ENCODE measurements at regions not wholly inside any gene's neighbourhood (a gene's known extent, or its start where the extent isn't known, plus 50 kb on each side); places are given as distances from the start of the nearest gene placed in this dataset.

- Histone ChIP-seq H3K4me3 (ENCODE audit: insufficient read depth, low read depth, low read length) (no peak overlapping the region), H3K27me3 (ENCODE audit: control insufficient read depth, insufficient read depth, low read length) (no peaks in the 10 kb centered on the region), H3K36me3 (replicated peaks; ENCODE audit: control insufficient read depth, insufficient read depth, low read length) (no peaks in the 10 kb centered on the region)
- no peak for DNase-seq
Observed at GRCh38 chr9:108643731-108644510, 211.9 kb downstream of the ACTL7B start.

DNA sequence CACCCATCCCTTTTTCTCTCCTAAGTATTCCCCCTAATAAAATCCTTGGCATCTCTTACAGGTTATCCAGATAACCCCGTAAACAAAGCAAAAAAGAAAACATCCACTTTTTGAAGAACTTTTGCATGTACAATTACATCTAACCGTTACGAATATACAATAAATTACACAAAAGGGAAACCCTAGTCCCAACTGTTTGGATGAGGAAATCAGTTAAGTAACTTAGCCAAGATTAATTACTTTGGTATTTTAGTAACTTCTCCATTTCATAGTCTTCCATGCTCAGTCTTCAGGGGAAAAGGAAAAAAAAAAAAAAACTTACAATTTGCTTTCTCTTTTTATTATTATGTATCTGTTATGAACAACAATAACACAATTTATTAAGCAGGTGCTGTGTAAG, 212.9 kb downstream of the ACTL7B start:
- no peaks in the 10 kb centered on the region for H3K36me3 ChIP-seq (replicated peaks; ENCODE audit: control insufficient read depth, insufficient read depth, low read length)

DNA sequence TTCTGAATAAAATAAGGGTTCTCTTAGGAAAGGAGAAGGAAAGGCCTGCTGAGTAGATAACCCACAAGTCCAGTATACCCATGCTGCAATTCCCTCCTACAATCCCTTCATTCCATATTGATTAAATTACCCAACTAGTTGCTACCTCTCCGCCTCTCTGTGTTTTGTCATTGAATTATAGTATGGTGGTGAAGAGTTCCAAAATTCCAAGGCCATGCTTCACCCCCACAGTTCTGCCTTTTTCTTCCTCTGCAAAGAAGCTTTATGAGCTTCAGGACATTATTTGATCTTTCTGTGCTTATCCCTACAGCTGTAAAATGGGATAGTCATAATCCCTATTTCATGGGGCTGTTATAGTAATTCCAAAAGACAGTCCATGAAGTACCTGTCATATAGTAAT, 215.6 kb downstream of the ACTL7B start:
- DNase-seq: no peak
- Histone ChIP-seq H3K4me3 (ENCODE audit: insufficient read depth, low read depth, low read length) (no peak overlapping the region), H3K36me3 (replicated peaks; ENCODE audit: control insufficient read depth, insufficient read depth, low read length) (no peaks in the 10 kb centered on the region), H3K27me3 (ENCODE audit: control insufficient read depth, insufficient read depth, low read length) (no peaks in the 10 kb centered on the region)

More for the DNA sequence above, 212.9 kb downstream of the ACTL7B start:
- no peak for DNase-seq
- H3K4me3 ChIP-seq (ENCODE audit: insufficient read depth, low read depth, low read length): no peak overlapping the region
- H3K27me3 ChIP-seq (ENCODE audit: control insufficient read depth, insufficient read depth, low read length): no peaks in the 10 kb centered on the region

GRCh38 chr9:108639696-108640095, 216.1 kb downstream of the ACTL7B start:
- Histone ChIP-seq H3K27me3 (ENCODE audit: control insufficient read depth, insufficient read depth, low read length) (no peaks in the 10 kb centered on the region), H3K4me3 (ENCODE audit: insufficient read depth, low read depth, low read length) (no peak overlapping the region), H3K36me3 (replicated peaks; ENCODE audit: control insufficient read depth, insufficient read depth, low read length) (no peaks in the 10 kb centered on the region)
- no peak for DNase-seq

- H3K27me3 ChIP-seq (ENCODE audit: control insufficient read depth, insufficient read depth, low read length): no peaks in the 10 kb centered on the region
- H3K4me3 ChIP-seq (ENCODE audit: insufficient read depth, low read depth, low read length): no peak overlapping the region
- DNase-seq: no peak
- no peaks in the 10 kb centered on the region for H3K36me3 ChIP-seq (replicated peaks; ENCODE audit: control insufficient read depth, insufficient read depth, low read length)
Observed at GRCh38 chr9:108639091-108639490, 216.7 kb downstream of the ACTL7B start.

DNA sequence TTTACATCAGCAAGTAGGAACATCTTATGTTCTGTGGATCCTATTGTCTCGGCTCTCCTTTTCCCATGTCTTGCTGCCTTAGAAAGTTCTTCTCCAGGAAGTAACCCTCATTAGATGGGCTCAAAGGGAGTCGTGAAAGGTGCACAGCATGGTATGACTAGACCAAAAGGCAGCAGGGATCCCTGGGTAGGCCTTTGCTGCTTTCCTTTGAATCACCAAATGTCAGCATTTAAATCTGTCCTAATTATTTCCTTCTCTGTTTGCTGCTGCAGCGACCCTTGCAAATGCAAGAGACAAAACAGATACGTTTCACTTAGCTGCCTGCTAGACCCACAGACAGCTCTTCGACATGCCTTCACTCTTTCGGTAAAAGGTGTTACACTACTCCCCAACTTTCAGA, 218.4 kb downstream of the ACTL7B start:
- Histone ChIP-seq H3K27me3 (ENCODE audit: control insufficient read depth, insufficient read depth, low read length) (no peaks in the 10 kb centered on the region), H3K36me3 (replicated peaks; ENCODE audit: control insufficient read depth, insufficient read depth, low read length) (no peaks in the 10 kb centered on the region), H3K4me3 (ENCODE audit: insufficient read depth, low read depth, low read length) (no peak overlapping the region)
- DNase-seq: no peak

GRCh38 chr9:108636013-108636412, 219.8 kb downstream of the ACTL7B start:
- Histone ChIP-seq H3K27me3 (ENCODE audit: control insufficient read depth, insufficient read depth, low read length) (no peaks in the 10 kb centered on the region), H3K36me3 (replicated peaks; ENCODE audit: control insufficient read depth, insufficient read depth, low read length) (no peaks in the 10 kb centered on the region), H3K4me3 (ENCODE audit: insufficient read depth, low read depth, low read length) (no peak overlapping the region)
- peak; percentile 47 for DNase-seq

GRCh38 chr9:108634672-108635462, 220.9 kb downstream of the ACTL7B start:
- no peak for DNase-seq
- no peaks in the 10 kb centered on the region for H3K36me3 ChIP-seq (replicated peaks; ENCODE audit: control insufficient read depth, insufficient read depth, low read length)
- no peak overlapping the region for H3K4me3 ChIP-seq (ENCODE audit: insufficient read depth, low read depth, low read length)
- no peaks in the 10 kb centered on the region for H3K27me3 ChIP-seq (ENCODE audit: control insufficient read depth, insufficient read depth, low read length)

DNA sequence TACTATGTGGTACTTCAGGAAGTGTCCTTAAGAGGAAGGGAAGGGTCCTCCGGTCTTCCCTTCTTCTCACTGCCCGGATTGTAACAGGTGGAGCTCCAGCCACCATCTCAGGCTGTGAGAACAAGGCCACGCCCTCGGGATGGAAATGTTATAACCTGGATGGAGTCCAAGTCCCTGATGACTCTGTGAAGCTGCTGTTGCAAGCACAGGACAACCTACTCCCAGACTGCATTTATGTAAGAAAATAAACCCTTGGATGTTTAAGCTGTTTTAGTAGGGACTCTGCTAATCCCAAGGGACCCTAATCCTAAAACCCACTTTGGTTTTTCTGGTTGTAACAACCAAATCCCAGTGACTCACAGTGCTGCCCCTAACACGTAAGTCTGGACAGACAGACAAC, 221.6 kb downstream of the ACTL7B start:
- Histone ChIP-seq H3K36me3 (replicated peaks; ENCODE audit: control insufficient read depth, insufficient read depth, low read length) (no peaks in the 10 kb centered on the region), H3K4me3 (ENCODE audit: insufficient read depth, low read depth, low read length) (no peak overlapping the region), H3K27me3 (ENCODE audit: control insufficient read depth, insufficient read depth, low read length) (no peaks in the 10 kb centered on the region)
- no peak for DNase-seq

DNA sequence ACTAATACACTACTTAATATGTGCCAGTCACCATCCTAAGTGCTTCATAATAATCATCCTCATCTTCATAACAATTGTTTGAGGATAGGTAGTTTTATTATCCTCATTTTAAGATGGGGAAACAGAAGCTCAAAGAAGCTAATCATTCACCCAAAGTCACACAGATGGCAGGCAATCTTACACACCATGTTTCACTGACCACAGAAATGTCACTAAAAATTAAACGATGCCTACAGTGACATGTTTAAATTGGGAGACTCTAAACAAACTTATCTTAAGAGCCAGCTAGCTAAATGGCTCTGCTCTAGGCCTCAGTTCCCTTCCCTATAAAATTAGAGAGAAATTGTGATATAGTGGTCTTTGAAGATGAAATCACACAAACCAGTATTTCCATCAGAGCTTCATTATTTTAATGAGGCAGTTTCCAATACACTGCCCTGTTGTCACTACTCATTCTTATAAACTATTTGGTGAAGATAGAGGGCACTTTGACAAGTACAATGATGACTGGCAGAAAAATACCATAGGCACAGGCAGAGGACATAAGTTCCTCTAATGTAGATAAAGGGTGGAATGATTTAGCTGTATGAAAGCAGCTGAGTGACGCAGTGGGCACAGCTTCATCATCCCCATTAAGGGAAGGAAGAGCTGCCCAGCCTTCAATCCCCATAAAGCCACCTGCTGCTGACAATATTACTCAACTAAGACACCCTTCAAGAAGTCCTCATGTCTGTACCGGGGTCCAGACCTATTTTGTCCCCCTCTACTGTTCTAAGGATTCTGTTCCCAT, 224.1 kb downstream of the ACTL7B start:
- no peaks in the 10 kb centered on the region for H3K36me3 ChIP-seq (replicated peaks; ENCODE audit: control insufficient read depth, insufficient read depth, low read length)
- H3K4me3 ChIP-seq (ENCODE audit: insufficient read depth, low read depth, low read length): no peak overlapping the region
- no peak for DNase-seq
- H3K27me3 ChIP-seq (ENCODE audit: control insufficient read depth, insufficient read depth, low read length): no peaks in the 10 kb centered on the region

DNA sequence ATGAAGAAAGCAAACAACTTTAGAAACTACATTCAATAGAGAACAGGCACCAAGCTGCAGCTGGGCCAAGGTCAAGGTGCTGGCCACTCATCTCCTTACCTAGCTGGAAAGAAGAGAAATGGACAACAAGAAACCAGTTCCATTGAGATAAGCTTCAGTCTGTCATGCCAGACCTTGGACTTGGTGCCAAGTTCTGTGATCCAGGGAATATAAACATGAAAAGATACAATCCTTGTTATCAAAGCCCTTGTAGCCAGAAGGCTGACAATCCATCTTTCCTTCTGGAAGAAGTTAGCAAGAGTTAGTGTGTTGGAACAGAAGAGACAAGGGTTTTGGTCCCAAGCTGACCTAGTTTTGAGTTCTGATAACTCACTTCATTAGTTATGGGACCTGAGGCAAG, 227.5 kb downstream of the ACTL7B start:
- no peaks in the 10 kb centered on the region for H3K36me3 ChIP-seq (replicated peaks; ENCODE audit: control insufficient read depth, insufficient read depth, low read length)
- no peak for DNase-seq
- H3K4me3 ChIP-seq (ENCODE audit: insufficient read depth, low read depth, low read length): no peak overlapping the region
- H3K27me3 ChIP-seq (ENCODE audit: control insufficient read depth, insufficient read depth, low read length): no peaks in the 10 kb centered on the region

GRCh38 chr9:108626743-108627142, 229.0 kb downstream of the ACTL7B start:
- Histone ChIP-seq H3K4me3 (ENCODE audit: insufficient read depth, low read depth, low read length) (no peak overlapping the region), H3K27me3 (ENCODE audit: control insufficient read depth, insufficient read depth, low read length) (no peaks in the 10 kb centered on the region), H3K36me3 (replicated peaks; ENCODE audit: control insufficient read depth, insufficient read depth, low read length) (no peaks in the 10 kb centered on the region)
- no peak for DNase-seq

- no peak for DNase-seq
Observed at GRCh38 chr9:108621991-108622855, 233.6 kb downstream of the ACTL7B start.

DNA sequence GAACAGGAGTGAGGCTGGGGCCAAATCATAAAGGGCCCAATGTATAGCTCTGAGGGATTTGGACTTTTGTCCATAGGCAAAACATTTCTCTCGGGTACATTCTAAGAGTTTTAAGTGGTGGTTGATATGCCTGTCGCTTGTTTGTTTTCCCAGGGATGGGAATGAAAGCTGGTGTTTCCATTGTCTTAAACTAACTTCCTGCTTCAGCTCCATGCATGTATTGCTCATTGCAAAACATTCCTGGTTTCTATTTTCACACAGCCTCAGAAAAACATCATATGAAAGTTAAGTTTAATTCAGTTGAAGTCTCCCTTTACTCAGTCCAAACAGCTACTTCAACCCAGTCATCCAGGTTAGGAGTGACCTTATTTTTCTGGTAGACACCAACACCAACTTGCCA, 235.0 kb downstream of the ACTL7B start:
- no peak overlapping the region for H3K4me3 ChIP-seq (ENCODE audit: insufficient read depth, low read depth, low read length)
- H3K36me3 ChIP-seq (replicated peaks; ENCODE audit: control insufficient read depth, insufficient read depth, low read length): no peaks in the 10 kb centered on the region
- no peaks in the 10 kb centered on the region for H3K27me3 ChIP-seq (ENCODE audit: control insufficient read depth, insufficient read depth, low read length)
- no peak for DNase-seq

More at GRCh38 chr9:108621991-108622855, 233.6 kb downstream of the ACTL7B start:
- Histone ChIP-seq H3K4me3 (ENCODE audit: insufficient read depth, low read depth, low read length) (no peak overlapping the region), H3K36me3 (replicated peaks; ENCODE audit: control insufficient read depth, insufficient read depth, low read length) (no peaks in the 10 kb centered on the region), H3K27me3 (ENCODE audit: control insufficient read depth, insufficient read depth, low read length) (no peaks in the 10 kb centered on the region)
